HuH-7.5 (cell line): ENCODE measurements at regions not wholly inside any gene's neighbourhood (a gene's known extent, or its start where the extent isn't known, plus 50 kb on each side); places are given as distances from the start of the nearest gene placed in this dataset.
"Not testable (repeated sequence)": the region's sequence is repeated elsewhere in the genome, so short reads cannot be mapped to it uniquely, and the experiment has no call there.

ENCODE experiments used
- DNase-seq: peaks from one replicate; pipeline ENCODE4 v3.0.0; 2011; ENCODE audit warnings: low spot score

GRCh38 chr14:21822109-21822508 is 148.5 kb upstream of the OR4E1 start:
- no peak for DNase-seq

DNA sequence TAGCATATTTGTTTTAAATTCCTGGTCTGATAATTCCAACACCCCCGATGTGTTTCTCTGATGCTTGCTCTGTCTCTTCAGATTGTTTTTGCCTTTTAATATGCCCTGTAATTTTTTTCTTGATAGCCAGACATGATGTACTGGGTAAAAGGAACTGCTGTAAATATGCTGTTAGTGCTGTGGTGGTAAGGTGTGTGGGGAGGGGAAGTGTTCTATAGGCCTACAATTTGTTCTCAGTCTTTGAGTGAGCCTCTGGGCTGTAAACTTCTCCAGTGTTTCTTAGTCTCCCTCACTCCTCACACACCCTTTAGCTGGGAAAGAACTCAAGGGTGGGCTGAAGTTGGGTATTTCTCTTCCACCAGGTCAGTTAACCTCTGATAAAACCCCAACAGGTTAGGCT is 147.0 kb upstream of the OR4E1 start:
- DNase-seq = no peak

GRCh38 chr14:21819891-21820290 is 146.3 kb upstream of the OR4E1 start:
- DNase-seq = not testable (repeated sequence)

DNA sequence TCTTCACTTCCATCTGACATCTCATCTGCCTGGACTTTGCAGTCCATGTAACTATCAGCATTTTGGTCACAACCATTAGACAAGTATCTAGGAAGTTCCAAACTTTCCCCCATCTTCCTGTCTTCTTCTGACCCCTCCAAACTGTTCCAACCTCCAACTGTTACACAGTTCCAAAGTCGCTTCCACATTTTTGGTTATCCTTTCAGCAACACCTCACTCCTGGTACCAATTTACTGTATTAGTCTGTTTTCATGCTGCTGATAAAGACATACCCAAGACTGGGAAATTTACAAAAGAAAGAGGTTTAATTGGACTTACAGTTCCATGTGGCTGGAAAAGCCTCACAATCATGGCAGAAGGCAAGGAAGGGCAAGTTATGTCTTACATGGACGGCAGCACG is 143.4 kb upstream of the OR4E1 start:
- not testable (repeated sequence) for DNase-seq

DNA sequence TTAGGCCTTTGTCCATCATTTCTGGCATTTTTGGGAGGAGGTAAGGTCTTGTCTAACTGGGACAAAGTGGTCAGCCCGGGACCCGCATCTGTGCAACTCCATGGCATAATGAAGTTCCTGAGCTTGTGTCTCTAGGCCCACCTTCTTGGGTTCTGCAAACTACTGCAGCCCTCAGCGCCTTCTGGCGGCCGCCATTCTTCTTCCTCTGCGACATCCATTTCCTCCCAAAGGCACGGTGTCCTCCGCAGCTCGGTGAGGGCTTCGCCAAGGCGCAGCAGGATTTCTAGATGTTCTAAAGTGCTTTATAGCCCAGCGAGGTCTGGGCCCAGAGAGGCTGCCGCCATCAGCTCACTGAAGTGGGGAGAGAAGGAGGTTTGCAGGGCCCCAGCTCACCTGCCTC is 134.4 kb upstream of the OR4E1 start:
- DNase-seq = no peak

DNA sequence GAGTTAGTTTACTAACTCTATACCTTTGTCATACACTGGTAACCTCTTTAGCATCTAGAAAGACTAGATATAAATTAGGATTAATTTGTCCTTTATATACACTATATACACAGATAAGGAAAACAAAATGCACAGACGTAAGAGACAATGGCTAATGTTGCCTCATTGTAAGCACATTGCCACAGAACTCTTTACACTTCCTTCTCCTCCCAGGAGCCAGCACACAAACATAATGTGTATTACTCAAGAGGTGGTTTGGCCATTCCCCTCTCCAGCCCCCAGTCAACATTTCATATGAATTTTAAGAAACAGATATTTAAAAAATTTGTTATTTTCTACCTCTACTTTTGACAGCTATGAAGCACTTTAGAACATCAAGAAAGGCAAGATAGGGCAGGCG is 131.4 kb upstream of the OR4E1 start:
- no peak for DNase-seq

DNA sequence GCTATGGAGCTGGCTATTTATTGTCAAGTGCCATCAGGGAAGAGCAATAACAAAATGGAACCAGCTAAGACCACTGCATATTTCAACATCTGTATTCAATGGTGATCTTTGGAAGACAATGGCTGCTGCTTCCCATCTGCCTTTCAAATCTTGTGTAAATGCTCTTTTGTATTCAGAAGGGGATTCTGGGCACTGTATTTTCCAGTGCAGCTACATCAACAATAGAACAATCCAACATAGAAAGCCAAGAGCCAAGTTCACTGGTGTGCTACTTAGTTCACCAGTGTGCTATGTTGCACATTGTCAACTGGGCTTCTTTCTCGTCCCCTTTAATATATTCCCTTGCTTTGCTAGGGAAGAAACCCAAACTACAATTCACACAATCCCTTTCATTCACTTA is 128.8 kb upstream of the OR4E1 start:
- DNase-seq = no peak

DNA sequence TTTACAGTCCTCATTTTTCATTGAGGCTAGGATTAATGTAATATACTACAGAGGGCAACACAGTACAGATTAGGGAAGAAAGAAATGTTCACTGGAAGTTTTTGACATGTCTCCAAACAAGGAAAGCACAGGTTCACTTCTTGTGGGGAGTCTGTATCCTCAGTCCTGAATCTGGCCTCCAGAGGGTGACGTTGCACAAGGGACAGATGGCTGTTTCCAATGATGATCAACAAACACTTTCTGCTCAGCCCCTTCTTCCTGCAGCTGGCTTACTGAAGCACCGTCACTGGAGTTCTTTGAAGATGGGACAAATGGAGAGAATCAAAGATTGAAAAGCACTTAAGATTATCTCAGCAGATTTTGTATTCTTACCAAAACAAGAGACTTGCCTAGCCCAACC is 123.3 kb upstream of the OR4E1 start:
- DNase-seq = no peak

DNA sequence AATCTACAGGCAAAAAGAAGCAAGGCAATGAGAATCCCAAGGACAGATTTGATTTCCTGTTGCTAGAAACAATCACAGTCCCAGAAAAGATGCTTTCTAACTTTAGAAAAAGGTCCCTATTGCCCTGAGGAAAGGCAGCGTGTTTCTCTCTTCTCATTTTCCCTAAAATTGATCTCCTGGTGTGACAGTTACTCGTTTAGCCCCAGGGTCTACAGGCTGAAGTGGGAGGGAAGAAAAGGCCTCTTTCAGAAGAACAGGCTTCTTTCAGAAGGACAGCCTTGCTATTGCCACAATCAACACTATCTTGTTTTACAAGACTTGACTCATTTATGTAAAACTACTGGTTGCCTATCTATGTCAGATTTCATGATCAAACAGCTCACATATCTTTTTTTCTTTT is 121.8 kb upstream of the OR4E1 start:
- no peak for DNase-seq

DNA sequence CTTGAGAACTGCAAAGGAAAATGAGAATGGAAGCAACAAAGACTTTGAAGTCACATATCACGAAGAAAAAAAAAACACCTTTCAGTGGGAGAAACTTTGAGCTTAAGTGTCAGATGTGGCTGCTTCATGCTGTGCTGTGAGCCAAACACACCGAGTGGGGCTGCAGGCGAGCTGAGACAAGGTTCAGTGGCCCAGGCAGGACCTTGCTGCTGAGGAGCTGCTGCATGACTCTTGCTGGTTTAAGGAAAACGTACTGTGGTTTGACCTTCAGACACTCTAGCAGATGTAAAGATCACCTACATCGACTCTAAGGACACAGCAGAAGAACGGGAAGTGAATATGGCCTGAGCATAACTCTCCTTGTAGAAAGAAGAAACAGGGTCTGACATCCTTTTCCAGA is 118.1 kb upstream of the OR4E1 start:
- DNase-seq = no peak

DNA sequence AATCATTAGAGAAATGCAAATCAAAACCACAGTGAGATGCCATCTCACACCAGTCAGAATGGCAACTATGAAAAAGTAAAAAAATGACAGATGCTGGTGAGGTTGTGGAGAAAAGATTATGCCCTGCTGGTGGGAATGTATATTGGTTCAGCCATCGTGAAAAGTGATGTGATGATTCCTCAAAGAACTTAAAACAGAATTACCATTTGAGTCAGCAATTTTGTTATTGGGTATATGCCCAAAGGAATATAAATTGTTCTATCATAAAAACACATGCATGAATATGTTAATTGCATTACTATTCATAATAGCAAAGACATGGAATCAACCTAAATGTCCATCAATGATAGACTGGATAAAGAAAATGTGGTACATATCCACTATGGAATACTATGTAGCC is 115.1 kb upstream of the OR4E1 start:
- DNase-seq = not testable (repeated sequence)

DNA sequence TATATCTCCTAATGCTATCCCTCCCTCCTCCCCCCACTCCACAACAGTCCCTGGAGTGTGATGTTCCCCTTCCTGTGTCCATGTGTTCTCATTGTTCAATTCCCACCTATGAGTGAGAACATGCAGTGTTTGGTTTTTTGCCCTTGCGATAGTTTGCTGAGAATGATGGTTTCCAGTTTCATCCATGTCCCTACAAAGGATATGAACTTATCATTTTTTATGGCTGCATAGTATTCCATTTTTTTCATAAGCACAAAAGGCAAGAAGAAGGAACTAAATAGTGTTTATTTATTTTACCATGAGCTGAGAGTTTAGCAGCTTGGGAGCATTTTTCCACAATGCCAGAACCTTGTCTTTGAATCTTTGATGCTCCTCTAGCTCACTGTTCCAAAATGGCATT is 113.6 kb upstream of the OR4E1 start:
- not testable (repeated sequence) for DNase-seq

DNA sequence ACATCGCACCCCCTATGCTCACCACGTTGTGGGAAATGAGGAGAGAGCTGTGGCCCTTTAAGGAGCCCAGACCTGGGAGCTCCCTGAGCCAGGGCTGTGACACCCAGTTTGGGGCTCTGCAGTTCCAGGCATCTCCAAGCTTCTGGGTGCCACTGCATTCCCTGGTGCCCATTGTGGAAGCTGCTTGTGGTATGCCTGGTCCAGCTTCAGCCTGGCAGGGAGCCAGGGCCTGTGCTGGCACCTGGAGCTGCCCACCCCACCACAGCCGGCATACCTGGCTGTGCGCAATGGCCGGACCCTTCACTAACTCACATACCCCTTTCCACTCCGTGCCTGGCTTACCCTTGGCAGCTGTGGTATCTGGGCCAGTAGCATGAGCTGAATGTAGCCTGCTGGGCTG is 107.9 kb upstream of the OR4E1 start:
- no peak for DNase-seq

DNA sequence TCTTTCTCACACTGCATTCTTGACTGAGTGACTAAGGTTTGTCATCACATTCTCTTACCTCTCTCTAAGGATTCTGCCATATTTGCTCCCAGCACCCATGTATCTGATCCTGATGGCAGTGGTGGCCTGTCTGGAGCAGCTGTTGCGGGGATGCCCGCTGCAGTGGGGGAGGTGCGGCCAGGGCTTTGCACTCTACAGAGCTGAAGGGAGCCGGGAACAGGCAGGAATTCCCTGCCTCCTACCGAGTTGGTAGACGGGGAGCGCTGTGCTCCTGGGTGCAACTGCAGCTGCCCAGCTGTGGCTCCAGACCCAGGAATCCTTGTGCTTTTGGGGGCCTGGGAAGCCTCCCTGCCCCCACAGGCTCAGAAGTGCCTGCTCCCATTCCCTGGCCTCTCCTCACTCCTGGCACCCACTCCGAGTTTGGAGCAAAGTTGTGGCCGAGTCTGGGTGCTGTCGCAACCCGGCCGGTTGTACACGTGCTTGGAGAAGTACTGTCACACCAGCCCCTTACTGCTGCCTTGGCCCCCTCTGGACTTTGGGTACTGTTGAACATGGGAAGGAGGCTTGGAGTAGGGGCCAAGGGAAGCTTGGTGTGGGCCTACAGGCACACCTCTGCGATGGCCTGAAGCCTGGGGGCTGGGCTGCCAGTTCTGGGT is 106.9 kb upstream of the OR4E1 start:
- DNase-seq = no peak

- no peak for DNase-seq
Observed at GRCh38 chr14:21771671-21772070, 98.1 kb upstream of the OR4E1 start.

DNA sequence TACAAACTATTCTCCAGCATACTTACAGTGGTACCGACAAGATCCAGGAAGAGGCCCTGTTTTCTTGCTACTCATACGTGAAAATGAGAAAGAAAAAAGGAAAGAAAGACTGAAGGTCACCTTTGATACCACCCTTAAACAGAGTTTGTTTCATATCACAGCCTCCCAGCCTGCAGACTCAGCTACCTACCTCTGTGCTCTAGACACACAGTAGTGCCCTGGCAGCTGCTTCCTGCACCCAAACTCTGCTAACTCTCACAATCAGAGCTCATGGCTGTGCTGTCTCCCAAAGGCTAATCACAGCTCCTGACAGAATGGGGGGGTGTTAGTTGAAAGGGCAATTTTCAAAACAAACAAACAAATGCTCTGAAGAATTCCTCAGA is 95.2 kb upstream of the OR4E1 start:
- DNase-seq = no peak

DNA sequence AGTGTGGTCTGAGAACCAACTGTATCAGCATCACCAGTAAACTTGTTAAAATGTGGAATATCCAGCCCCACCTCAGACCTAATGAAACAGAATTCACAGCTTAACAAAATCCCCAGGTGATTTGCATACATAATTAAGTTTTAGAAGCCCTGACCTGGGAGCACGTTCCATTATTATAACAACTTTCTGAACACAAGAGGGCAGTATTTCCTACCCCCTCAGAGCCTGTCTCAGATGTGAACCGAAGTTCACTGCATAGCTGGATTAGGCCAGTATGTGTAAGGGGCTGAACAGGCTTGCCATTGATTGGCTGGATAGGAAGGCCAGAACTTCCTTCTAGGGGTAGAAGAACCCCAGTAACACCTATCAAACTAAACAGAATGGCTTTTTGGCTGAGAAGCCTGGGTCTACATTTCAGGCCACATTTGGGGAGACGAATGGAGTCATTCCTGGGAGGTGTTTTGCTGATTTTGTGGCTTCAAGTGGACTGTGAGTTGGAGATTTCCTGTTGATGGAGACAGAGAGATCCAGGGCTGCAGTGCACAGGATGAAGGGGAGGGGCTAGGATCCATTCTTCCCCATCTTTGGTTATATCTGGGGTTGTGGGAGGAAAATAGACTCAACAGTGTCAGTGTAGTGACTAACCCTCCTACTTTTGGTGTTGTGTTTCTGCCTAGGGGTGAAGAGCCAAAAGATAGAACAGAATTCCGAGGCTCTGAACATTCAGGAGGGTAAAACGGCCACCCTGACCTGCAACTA is 94.7 kb upstream of the OR4E1 start:
- DNase-seq = peak; percentile 22

- not testable (repeated sequence) for DNase-seq
Observed at GRCh38 chr14:21760360-21760759, 86.7 kb upstream of the OR4E1 start.

DNA sequence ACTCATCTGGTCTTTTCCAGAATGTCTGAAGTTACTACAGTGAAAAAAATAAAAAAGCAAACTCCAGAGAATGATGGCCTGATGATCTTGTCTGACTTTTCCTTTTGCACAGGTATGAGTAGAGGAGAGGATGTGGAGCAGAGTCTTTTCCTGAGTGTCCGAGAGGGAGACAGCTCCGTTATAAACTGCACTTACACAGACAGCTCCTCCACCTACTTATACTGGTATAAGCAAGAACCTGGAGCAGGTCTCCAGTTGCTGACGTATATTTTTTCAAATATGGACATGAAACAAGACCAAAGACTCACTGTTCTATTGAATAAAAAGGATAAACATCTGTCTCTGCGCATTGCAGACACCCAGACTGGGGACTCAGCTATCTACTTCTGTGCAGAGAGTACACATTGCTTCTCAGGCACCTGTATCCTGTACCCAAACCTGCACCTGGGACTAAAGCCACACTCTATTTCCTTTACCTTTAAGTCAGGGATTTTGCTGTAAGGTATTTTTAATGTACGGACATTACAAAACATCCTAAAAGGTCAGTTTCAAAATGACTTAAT is 75.8 kb upstream of the OR4E1 start:
- DNase-seq = no peak

DNA sequence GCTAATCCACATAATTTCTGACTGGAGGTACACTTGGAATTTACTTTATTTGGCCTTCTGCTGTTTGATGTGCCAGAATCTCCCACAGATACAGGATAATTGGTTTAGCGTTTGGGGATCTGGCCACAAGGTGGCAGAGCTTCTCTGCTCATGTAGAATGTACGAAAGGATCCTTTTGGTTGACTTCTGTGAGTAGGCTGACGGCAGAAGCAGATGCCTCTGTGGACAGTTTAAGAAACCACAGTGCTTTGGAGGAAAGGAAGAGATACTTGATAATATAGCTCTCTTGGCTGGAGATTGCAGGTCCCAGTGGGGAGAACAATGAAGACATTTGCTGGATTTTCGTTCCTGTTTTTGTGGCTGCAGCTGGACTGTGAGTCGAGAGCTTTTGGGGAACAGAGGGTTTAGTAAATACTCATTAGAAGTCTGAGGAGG is 75.3 kb upstream of the OR4E1 start:
- DNase-seq = no peak

GRCh38 chr14:21735639-21736307 is 62.2 kb upstream of the OR4E1 start:
- no peak for DNase-seq

GRCh38 chr14:21735200-21735599 is 61.6 kb upstream of the OR4E1 start:
- no peak for DNase-seq

DNA sequence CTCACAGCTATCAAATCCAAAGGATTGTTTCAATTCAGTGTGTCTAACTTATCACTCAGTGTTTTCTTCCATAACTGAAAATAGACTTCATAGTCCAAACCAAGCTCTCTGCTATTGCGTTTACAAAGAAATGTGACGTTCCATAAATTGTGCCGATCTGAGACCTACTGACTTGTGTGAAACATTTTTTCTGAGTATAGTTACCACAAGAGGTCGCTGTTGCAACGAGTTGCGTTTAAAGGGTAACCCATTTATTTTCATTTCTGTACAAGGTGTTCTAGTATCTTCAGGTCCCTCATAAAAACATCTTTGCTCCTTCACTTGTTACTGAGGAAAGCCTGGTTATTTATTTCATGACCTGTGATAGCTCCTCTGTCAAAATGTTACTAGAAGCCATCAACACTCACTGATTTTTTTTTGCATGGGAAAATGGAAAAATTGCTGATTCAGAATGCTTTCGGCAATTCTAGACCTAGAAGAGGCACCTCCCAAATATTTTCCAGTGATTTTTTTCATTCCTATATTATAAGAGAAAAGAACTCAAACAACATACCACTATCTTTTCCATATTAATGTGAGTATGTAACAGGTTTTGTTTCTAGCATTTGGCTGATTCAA is 60.9 kb upstream of the OR4E1 start:
- DNase-seq = no peak
